ENCODE measurements at regions not wholly inside any gene's neighbourhood (a gene's known extent, or its start where the extent isn't known, plus 50 kb on each side); places are given as distances from the start of the nearest gene placed in this dataset.

- TF ChIP-seq CTCF (IDR thresholded peaks at IDR 0.05) = no peak
Measured at GRCh38 chr13:64311948-64312347, 2896.3 kb upstream of the PCDH20 start.

GRCh38 chr13:64311112-64311511 is 2895.5 kb upstream of the PCDH20 start:
- TF ChIP-seq CTCF (IDR thresholded peaks at IDR 0.05) = no peak

- TF ChIP-seq CTCF (IDR thresholded peaks at IDR 0.05) = no peak
Measured at GRCh38 chr13:64305246-64305645, 2889.6 kb upstream of the PCDH20 start.

- TF ChIP-seq CTCF (IDR thresholded peaks at IDR 0.05) = no peak
Measured at GRCh38 chr13:64300239-64300638, 2884.6 kb upstream of the PCDH20 start.

GRCh38 chr13:64293923-64294322 is 2878.3 kb upstream of the PCDH20 start:
- TF ChIP-seq CTCF (IDR thresholded peaks at IDR 0.05) = no peak

GRCh38 chr13:64289702-64290101 is 2874.1 kb upstream of the PCDH20 start:
- TF ChIP-seq CTCF (IDR thresholded peaks at IDR 0.05) = no peak

- TF ChIP-seq CTCF (IDR thresholded peaks at IDR 0.05) = no peak
Measured at GRCh38 chr13:64283926-64284325, 2868.3 kb upstream of the PCDH20 start.

- TF ChIP-seq CTCF (IDR thresholded peaks at IDR 0.05) = no peak
Measured at GRCh38 chr13:64278493-64278892, 2862.8 kb upstream of the PCDH20 start.

All from LNCAP (cell line).